NOMO-1 treated with dmso at 0.1 percent for 144 hours (cell line): ENCODE measurements at regions not wholly inside any gene's neighbourhood (a gene's known extent, or its start where the extent isn't known, plus 50 kb on each side); places are given as distances from the start of the nearest gene placed in this dataset.

Experiments
- DNase-seq: peaks from one replicate; lab custom pipeline; 2025; ENCODE audit not compliant: unreplicated experiment; lab: John Stamatoyannopoulos, UW

DNA sequence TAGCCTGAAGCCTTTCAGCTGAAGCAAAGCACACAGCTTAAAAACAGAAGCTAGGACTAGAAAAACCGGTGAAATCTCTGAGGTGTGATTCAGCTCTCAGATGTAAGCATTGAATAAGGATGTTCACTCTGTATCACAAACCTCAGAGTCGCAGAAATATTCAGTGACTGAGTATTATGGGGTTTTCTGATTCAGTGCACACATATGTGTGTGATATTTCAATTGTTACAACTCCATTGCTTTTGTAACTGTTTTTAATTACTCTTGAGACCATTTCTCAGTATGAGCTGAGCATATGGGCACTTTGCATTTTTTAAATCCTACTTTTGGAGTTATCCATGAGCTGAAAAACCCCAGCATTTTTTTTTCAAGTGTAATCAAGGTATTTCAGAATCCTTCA is 868.8 kb downstream of the NTRK3 start:
- DNase-seq, result no peak

DNA sequence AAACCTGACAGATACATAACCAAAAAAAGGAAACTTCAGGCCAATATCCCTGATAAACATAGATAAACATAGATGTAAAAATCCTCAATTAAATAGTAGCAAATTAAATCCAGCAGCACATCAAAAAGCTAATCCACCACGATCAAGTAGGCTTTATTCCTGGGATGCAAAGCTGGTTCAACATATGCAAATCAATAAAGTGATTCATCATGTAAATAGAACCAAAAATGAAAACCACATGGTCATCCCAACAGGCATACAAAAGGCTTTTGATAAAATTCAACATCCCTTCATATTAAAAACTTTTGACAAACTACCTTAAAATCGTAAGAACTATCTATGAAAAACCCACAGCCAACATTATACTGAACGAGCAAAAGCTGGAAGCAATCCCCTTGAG is 882.2 kb downstream of the NTRK3 start:
- DNase-seq, result no peak

DNA sequence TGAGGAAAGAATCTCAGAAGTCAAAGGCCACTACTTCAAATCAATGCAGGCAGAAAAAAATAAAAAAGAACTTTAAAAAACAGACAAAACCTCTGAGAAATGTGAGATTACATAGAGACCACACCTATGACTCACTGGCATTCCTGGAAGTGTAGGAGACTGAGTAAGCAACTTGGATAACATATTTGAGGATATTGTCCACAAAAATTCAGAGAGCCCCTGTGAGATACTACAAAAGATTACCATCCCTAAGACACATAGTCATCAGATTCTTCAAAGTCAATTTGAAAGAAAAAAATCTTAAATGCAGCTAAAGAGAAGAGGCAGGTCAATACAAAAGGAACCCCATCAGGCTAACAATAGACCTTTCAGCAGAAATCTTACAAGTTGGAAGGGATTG is 887.3 kb downstream of the NTRK3 start:
- DNase-seq, result no peak

DNA sequence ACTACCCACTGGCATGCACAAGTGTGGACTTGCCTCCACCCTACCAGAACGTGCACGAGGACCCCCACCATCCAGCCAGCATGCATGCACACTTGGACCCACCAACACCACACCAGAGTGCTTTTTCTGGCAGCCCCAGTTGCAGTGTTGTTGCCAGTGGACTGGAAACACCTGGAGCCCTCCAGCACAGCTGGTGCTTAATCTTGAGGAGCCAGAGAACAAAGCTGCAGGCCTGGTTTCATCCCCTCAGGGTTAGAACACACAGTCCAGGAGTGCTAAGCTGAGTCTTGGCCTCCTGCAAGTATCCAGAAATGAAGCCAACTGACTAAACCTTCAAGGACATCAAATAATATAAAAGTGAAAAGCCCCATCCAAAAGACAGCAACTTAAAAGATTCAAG is 888.0 kb downstream of the NTRK3 start:
- DNase-seq, result no peak

DNA sequence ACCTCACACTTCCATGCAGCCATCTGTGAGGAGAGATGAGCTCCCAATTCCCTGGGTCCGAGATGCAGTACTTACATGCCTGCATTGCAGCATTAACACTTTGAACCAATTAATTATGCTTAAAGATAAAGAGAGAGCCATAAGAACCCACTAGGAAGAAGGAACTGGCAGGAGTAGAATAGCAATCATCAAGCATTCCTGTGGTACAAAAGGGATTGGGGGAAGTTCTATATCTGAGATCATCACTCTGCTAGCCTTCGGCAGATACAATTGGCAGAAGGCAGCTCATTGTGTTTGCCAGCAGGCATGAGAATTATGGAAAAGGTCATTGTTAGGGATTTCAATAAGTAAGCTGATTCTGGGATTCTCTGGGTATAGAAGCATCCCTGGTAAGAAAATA is 891.4 kb downstream of the NTRK3 start:
- DNase-seq, result no peak

DNA sequence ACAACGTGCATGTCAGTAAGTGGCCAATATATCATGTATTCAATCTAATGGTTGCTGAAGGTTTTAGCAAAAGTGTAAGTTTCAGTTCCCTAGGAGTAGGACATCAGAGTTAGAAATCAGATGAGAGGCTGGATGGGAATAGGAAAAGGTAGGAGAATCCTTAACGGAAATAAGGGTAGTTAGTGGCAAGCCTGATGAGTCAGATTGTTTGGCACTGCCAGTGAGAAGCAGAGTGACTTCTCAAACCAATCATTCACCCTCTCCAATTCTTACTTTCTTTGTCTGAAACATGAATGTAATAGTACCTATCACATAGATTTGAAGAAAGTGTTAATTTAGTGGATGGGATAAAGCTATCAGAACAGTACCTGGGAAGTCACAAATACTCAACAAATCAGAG is 894.0 kb downstream of the NTRK3 start:
- DNase-seq, result no peak

DNA sequence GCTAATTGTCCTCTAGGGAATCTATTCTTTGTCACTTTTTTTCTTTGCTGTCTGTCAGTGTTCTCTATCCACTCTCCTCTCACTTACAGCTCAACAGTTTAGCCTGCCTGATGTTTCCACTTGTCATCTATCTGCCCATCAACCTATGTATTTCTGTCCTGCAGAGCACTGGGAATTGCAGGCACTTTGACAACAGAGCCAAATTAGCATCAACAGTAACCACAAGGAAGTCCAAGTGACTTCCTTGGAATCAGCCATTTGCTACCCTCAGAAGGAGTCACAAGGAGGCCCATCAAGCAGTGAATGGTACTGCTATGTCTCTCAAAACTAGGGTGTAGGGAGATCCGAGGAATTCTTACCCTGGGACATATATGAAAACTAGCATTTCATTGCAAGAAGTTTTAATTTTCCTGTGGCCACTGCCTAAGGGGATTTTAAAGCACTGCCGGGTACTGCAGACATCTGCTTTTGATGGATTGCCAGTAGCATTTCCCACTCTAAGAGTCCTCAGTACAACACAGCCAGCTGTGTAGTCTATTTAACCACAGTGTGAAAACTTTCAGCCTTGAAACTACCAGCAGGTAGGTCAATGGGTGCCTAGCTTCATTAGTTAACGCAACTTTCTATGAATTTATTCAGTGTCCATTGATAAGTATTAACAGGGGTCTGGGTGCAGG is 898.8 kb downstream of the NTRK3 start:
- no peak for DNase-seq

DNA sequence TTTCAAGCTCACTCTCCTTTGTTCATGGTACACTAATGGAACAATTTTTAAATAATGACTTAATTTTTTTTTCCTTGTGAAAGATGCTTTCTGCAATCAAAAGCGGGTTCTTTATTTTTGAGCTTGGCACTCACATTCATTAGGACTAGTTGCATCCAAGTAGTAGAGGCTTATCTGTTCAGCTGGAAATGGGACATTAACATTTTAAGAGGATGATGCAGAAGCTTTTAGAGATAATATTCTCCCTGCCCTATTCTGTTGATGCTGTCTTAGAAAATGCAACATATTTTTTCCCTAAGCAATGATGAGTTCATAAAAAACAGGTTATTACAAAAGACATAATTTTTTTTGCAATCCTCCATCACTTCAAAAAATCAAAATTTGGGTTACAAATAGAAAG is 900.6 kb downstream of the NTRK3 start:
- no peak for DNase-seq

DNA sequence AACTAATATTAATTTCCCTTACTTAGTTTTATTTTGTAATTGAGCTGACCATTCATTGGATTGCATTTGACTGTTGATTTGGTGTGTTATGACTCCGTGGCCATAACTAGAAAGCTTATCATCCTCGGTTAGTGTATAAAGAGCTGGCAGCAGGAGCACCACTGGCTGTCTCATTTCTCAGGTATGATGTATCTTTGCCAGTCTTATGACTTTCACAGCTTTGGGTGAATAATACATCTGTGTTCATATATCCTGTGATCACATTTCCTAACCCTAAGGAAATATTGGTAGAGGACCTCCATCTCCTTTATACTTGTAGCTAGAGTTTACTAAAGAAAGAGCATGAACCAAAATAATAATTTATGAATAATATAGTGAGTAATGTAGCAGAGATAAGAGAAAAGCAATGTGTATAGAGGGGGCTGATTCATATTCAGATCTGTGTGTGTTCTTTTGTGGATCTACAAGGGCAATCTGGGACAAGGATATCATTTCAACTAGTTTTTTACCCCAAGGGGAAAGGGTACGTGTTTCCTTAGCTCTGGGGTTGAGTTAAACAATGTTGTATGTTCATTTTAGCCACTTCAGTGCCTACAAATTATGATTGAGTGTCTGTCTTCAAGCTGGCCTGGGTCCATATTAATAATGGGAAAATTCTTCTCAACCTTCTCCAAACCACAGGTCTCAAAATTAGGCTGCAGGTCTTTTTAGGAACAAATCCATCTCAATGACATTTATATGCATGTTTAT is 901.7 kb downstream of the NTRK3 start:
- no peak for DNase-seq

DNA sequence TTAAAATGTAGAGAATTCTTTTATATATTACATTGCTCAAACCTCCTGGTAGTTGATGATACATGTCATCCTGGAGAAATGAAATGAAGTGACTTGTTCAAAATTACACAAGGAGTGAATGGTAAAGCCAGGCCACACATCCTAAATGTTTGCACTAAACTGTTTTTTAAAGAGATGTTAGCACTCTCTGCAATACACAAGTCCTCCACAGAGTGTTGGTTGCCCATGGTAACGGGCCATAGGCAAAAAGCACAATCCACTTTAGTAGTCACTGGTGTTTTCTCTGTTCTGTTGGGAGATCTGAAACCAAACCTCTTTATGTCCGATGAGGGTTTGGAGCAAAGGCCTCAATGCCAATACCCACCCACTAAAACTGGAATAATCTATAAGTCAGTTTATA is 907.4 kb downstream of the NTRK3 start:
- no peak for DNase-seq

DNA sequence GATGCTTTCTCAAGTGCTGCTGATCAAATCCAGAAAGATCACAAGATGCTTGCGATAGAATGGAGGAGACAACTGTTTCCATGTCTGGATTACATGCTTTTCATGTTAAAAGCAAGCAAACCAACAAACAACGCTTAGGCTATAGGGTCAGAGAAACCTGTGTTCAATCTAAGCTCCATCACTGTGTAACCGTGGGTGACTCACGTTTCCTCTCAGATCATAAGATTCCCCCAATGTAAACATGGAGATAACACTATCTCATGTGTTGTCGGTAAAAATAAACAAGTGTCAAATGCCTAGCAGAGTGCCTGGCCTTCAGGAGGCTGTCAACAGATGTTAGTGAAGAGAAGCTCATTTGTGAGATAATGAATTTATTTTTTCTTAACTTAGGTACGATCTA is 907.8 kb downstream of the NTRK3 start:
- no peak for DNase-seq

DNA sequence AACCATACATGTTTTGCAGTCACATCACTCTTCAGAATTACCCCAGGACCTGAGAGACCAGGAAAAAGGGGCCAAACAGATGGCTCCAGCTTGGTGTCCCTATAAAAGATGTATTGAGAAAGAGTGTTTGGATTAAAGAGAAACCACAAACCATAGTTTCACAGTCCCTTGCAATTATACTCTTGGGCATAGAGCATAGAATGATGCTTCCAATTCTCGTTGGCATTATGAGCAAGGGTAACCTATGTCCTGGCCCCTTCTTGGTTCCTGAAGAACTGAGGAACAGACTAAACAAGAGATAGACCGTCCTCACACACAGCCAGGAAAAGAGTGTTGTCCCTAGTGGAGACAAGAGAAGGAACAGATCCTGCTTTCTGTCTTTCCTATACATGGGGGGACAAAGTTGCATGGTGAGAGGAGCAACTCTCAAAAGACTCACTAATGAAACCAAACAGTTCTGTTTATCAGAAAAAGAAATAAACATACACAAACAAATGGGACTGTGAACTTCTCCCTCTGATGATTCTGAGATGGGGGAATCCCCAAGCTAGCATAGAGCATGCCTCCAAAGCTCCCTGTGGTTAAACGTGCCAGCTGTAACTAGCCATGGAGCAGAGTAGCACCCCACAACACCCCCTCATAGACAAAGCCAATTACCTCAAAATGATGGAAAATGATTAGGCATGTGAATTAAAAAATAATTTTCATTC is 908.6 kb downstream of the NTRK3 start:
- no peak for DNase-seq

DNA sequence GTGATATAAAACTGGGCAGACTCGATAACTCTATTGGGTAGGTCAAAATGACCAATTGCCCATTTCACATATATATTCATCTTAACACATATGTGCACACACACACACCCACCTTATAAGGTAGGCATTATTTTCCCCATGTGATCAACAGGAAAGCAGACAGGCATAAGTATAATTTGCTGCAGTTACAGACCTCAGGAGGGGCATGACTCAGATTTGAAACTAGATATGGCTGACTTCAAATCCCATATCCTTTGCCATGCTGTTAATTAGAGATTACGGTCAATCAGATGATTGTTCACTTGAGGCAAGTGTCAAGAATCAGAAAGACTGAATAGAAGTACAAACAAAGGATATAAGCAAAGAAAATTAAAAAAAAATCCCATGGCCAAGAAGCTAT is 910.6 kb downstream of the NTRK3 start:
- no peak for DNase-seq

DNA sequence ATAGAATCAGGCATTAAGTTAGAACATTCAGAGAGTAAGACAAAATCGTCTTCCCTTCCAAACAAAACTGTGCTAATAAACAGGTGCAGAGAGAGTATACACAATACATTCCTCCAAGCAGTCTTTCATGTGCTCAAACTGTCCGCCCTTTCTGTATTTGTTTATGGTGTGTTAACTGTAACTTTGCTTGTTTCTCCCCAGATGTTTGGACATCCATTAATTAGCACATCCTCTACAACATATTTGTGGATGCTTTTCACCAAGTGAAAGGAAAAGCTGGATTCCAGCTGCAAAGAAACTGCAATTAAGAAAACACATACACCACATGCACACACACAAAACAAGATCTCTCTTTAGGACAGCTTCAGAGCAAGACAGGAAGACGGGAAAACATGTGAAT is 912.6 kb downstream of the NTRK3 start:
- DNase-seq, result no peak

DNA sequence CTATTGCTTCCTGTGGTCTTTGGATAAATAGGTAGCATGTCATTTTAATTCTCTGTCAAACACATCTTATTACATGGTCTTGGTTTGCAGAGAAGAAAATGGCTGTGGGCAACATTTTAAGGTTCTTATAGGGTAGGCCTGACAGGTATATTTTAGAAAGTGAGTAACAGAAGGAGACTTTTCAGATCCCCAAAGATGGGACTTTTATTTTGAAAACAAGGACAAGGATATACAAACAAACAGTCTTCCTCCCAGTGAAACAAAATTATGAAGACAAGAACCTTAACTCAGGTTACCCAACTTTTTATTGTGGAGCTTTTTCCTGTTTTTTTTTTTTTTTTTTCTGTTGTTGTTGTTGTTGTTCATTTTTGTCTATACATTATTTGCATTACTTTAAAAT is 916.2 kb downstream of the NTRK3 start:
- DNase-seq, result no peak

DNA sequence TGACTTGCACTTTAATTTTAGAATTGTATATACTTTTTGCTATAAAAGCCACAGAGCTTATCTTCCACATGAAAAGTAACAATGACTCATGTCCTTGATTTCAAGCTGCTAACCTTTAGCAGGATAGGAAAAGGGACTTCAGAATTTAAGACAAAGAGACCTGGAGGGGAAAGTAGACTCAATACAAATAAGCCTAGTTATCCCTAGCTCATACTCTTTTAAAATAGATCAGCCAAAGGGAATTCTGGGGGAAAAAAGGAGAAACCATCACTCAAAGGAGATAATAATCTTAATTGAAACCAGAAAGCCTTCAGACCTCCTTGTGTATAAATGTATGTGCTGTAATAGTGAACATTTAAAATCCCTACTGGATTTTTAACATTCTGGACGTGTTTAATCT is 930.3 kb downstream of the NTRK3 start:
- DNase-seq, result no peak

DNA sequence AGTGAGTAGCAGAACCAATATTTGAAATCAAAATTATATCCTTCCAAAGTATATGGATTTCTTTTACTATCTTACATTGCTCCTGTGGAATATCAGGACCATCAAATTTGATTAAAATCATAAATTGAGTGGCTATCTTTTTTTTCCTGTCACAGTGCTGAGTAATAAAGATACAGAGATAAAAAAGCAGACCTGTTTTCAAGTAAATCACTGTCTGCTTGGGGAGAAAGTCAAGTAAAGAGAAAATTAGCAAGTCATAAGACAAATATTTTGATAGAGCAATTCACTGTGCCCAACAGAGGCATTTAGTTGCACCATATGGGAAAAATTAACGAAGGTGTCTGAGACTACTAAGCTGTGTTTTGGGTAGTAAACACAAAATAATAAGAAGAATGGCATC is 933.7 kb downstream of the NTRK3 start:
- no peak for DNase-seq

DNA sequence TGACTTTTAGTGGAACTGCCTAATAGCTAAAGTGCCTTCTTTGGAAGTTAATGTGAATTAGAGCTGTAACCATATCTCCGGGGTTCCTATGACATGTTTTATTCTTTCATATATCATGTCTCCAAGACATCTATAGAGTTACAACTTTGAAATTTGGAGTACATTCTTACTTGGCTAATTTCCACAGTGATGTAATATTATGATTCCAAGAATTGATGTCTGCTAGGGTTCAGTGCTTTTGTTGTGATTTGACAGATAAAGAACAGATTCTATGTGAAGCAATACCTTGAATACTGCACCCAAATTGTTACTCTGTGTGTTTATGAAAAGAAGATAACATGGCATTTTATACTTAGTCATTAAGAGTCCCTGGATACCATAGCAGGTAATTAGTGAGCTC is 934.3 kb downstream of the NTRK3 start:
- no peak for DNase-seq

DNA sequence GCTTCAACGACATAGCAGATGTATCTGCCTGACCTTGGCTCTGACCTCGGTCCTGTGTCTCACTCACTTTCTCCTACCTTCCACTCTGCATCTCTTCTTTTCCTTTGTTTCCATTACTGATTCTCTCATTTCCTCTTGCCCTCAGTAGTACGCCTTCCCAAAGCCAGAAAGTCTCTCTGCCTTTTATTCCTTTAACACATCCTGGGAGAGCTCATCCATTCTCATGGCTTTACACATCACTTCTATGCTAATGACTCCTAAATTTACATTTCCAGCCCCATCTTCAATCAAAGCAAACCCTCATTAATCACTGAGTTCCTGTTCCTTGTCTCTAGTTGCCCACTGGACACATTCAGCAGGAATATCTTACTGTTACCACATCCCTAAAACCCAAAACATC is 938.6 kb downstream of the NTRK3 start:
- DNase-seq, result no peak

DNA sequence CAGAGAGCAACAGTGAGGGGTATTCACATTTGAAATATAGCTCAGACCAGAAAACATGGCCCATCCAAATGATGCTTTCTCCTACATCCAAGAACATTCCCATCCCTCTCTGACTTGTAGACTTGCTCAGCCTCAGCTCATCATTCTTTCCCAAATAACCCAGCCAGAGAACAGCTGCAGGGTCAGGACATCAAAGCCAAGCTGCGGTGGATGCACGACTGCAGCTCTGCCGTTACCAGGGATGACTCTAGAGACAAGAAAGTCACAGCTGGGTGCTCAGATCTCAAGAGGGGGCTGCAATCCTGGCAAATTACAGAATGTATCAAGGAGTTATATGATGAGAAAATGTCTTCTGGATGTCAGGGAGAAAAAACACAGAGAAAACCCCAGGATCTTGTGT is 944.3 kb downstream of the NTRK3 start:
- DNase-seq, result no peak

DNA sequence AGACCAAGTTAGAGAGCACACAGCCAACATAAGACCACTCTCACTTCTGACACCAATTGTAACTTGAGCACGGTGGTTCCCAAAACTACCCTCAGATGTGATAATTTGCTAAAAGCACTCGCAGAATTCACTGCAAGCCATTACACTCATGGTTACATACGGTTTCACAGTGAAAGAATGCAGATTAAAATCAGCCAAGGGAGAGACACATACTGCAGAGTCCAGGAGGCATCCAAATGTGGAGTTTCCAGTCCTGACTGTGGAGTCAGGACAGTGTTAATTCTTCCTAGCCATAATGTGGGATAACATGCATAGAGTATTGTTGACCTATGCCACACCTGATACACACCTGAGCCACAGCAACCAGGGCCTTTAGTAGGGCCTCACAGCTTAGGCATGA is 956.4 kb downstream of the NTRK3 start:
- no peak for DNase-seq

DNA sequence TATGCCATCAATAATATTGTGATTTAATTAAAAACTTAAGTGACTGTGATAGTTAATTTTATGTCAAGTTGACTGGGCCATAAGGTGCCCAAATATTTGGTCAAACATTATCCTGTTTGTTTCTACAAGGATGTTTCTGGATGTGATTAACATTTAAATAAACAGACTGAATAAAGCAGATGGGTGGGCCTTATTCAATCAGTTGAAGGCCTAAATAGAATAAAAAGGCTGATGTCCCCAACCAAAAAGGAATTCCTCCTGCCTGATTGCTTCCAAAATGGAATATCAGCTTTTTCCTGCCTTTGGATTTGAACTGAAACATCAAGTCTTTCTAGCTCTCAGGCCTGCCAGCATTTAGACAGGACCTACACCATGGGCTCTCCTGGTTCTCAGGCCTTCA is 961.7 kb downstream of the NTRK3 start:
- no peak for DNase-seq
